HS-27A (cell line): ENCODE measurements at regions not wholly inside any gene's neighbourhood (a gene's known extent, or its start where the extent isn't known, plus 50 kb on each side); places are given as distances from the start of the nearest gene placed in this dataset.

Experiments used
- DNase-seq: peaks from one replicate; pipeline ENCODE4 v3.0.0-alpha.2; 2012; ENCODE audit warnings: low read depth, missing footprints

GRCh38 chr21:19523061-19523460, 1119.5 kb upstream of the TMPRSS15 start:
- no peak for DNase-seq

- peak; percentile 29 for DNase-seq
Measured at GRCh38 chr21:19523746-19524145, 1120.2 kb upstream of the TMPRSS15 start.

- DNase-seq, result no peak
Measured at GRCh38 chr21:19529031-19529430, 1125.4 kb upstream of the TMPRSS15 start.

- no peak for DNase-seq
Measured at GRCh38 chr21:19535356-19535755, 1131.8 kb upstream of the TMPRSS15 start.

- DNase-seq, result no peak
Measured at GRCh38 chr21:19537116-19537515, 1133.5 kb upstream of the TMPRSS15 start.

- no peak for DNase-seq
Measured at GRCh38 chr21:19540287-19540686, 1136.7 kb upstream of the TMPRSS15 start.

GRCh38 chr21:19541602-19542001, 1138.0 kb upstream of the TMPRSS15 start:
- no peak for DNase-seq

- peak; percentile 12 for DNase-seq
Measured at GRCh38 chr21:19544493-19544892, 1140.9 kb upstream of the TMPRSS15 start.

GRCh38 chr21:19547951-19548840, 1144.6 kb upstream of the TMPRSS15 start:
- DNase-seq, result no peak

GRCh38 chr21:19553919-19554615, 1150.5 kb upstream of the TMPRSS15 start:
- DNase-seq, result no peak

- no peak for DNase-seq
Measured at GRCh38 chr21:19557046-19557445, 1153.5 kb upstream of the TMPRSS15 start.

- DNase-seq, result no peak
Measured at GRCh38 chr21:19557488-19557887, 1153.9 kb upstream of the TMPRSS15 start.

- DNase-seq, result no peak
Measured at GRCh38 chr21:19565587-19565986, 1162.0 kb upstream of the TMPRSS15 start.

- no peak for DNase-seq
Measured at GRCh38 chr21:19566975-19567374, 1163.4 kb upstream of the TMPRSS15 start.

GRCh38 chr21:19577381-19577780, 1173.8 kb upstream of the TMPRSS15 start:
- DNase-seq, result no peak

- no peak for DNase-seq
Measured at GRCh38 chr21:19590044-19590443, 1186.5 kb upstream of the TMPRSS15 start.

- no peak for DNase-seq
Measured at GRCh38 chr21:19603011-19603593, 1199.5 kb upstream of the TMPRSS15 start.

- no peak for DNase-seq
Measured at GRCh38 chr21:19608101-19608621, 1204.6 kb upstream of the TMPRSS15 start.

- no peak for DNase-seq
Measured at GRCh38 chr21:19609611-19610010, 1206.0 kb upstream of the TMPRSS15 start.

- DNase-seq, result no peak
Measured at GRCh38 chr21:19621837-19622496, 1218.4 kb upstream of the TMPRSS15 start.

- DNase-seq, result no peak
Measured at GRCh38 chr21:19640964-19641363, 1237.4 kb upstream of the TMPRSS15 start.

- peak; percentile 2 for DNase-seq
Measured at GRCh38 chr21:19648391-19648790, 1244.8 kb upstream of the TMPRSS15 start.
